Heart left ventricle (tissue), 16 donors: ENCODE measurements at regions not wholly inside any gene's neighbourhood (a gene's known extent, or its start where the extent isn't known, plus 50 kb on each side); places are given as distances from the start of the nearest gene placed in this dataset.

ENCODE experiments used
- ATAC-seq, 4 donors: fragments of 200-7000 bp; cut with Tn5 transposase; one replicate each; pipeline ENCODE4 v1.9.1; 2020 to 2022; ENCODE audit warnings: moderate library complexity in 4 of 4, mild to moderate bottlenecking in 3 of 4, moderate number of reproducible peaks in 1 of 4
- DNase-seq, 5 donors: peaks; one replicate each; pipeline ENCODE4 v3.0.0-alpha.2; 2020
- H3K27ac ChIP-seq, 12 donors: fragments of 200-600 bp; sonication (generic) in 4 of 12; one replicate each; pipeline versions ENCODE4 v1.5.0 to v1.8.0; 2016 to 2022; ENCODE audit warnings: mild to moderate bottlenecking in 2 of 12
- H3K27me3 ChIP-seq, 9 donors: fragments of 200-600 bp; sonication (generic) in 2 of 9; one replicate each; pipeline versions ENCODE4 v1.5.1 to v1.8.0; 2016 to 2022; ENCODE audit warnings: mild to moderate bottlenecking in 3 of 9
- H3K36me3 ChIP-seq, 9 donors: fragments of 200-600 bp; sonication (generic) in 2 of 9; one replicate each; pipeline versions ENCODE4 v1.5.0 to v1.8.0; 2018 to 2022; ENCODE audit warnings: mild to moderate bottlenecking in 2 of 9
- H3K4me1 ChIP-seq, 12 donors: fragments of 200-600 bp; sonication (generic) in 4 of 12; one replicate each; pipeline versions ENCODE4 v1.5.0 to v1.8.0; 2016 to 2022; ENCODE audit warnings: mild to moderate bottlenecking in 3 of 12
- H3K4me3 ChIP-seq, 12 donors: fragments of 200-600 bp; sonication (generic) in 4 of 12; one replicate each; pipeline versions ENCODE4 v1.5.0 to v1.8.0; 2017 to 2022; ENCODE audit warnings: mild to moderate bottlenecking in 9 of 12, moderate library complexity in 4 of 12
- H3K9me3 ChIP-seq, 12 donors: fragments of 200-600 bp; sonication (generic) in 4 of 12; one replicate each; pipeline versions ENCODE4 v1.5.0 to v1.8.0; 2016 to 2022; ENCODE audit warnings: mild to moderate bottlenecking in 1 of 12
- POLR2A ChIP-seq, 2 donors: fragments of 450-650 bp; IDR thresholded peaks; one replicate each; pipeline ENCODE4 v1.6.1; 2017; ENCODE audit warnings: antibody characterized with exemption in 2 of 2, mild to moderate bottlenecking in 2 of 2, moderate library complexity in 2 of 2
- WGBS, 4 donors: extraction: QIAGEN DNeasy Blood & Tissue Kit in 2 of 4; methylation state at CpG; one replicate each; pipeline versions ENCODE4 v1.1.5 to v1.1.7; 2013 to 2018; 5-methylcytosine and 5-hydroxymethylcytosine counted together
- intact Hi-C, 10 donors: fragments of 100-400 bp; cut with DNase I; formaldehyde crosslinking; loops; one replicate each; pipeline versions ENCODE4 v1.11.1 to v1.14.2; 2022
- TF ChIP-seq, protein P1 (sequence below), 12 donors: fragments of 200-600 bp; sonication (generic) in 4 of 12; IDR thresholded peaks; one replicate each; pipeline versions ENCODE4 v1.5.0 to v1.8.0; 2018 to 2022; ENCODE audit warnings: antibody characterized with exemption in 12 of 12, mild to moderate bottlenecking in 5 of 12
- donor health status: ischemic (EF 13 %, LVEDD 7.1; RV severe dilation, severe dysfunction).
- donor health status: healthy with polysubstance abuse.
- donor health status: DM: no; HTN: yes; CAD: no.
- donor health status: DM: no; HTN: no; CAD: no.
- donor health status: ischemic (EF 25% LVEDD 6.9; RV normal size, moderate dysfunction).
- donor health status: ischemic (EF 25% LVEDD 5.7; RV mildly dilated, moderate dysfunction).
- donor health status: healthy.
- donor health status: DM: yes; HTN: yes; CAD: no.
- donor health status: ischemic (EF 35%, LVEDD 5.7; RV mildly dilated, moderate dysfunction).
- donor health status: nonischemic (EF 11% LVEDD 7.7; RV severe dilation, severe dysfunction).
- donor health status: DM: yes; HTN: yes; CAD: no.
- donor health status: PGD.
- donor health status: ischemic (EF 29% LVEDD 5.4; RV normal size, mild dysfunction).
- donor health status: nonischemic (EF 23%, LVEDD 6.1; RV moderate dilation, normal function).

DNA sequence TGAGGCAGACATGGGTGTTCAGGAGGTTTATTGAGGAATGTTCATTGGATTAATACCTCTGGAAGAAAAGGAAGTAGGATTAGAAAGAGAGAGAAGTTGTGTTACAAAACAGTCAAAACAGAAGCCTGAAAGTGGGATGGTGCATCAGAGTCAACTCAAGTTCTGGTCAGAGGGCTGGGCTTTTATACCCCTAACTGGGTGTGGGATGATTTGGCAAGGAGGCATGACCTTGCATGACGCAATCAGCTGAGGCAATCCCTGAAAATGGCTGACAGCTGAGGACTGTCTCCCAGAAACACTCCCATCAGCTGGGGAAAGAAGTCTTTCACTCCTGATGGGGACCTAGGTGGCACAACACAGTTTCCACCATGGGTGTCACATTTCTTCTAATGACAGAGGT, 818.2 kb downstream of the SATB2 start:
- 25 to 67% (median 62%) methylated on average over 1 of the region's 1 CpG for WGBS, 4 donors
- DNase-seq, result no peak

DNA sequence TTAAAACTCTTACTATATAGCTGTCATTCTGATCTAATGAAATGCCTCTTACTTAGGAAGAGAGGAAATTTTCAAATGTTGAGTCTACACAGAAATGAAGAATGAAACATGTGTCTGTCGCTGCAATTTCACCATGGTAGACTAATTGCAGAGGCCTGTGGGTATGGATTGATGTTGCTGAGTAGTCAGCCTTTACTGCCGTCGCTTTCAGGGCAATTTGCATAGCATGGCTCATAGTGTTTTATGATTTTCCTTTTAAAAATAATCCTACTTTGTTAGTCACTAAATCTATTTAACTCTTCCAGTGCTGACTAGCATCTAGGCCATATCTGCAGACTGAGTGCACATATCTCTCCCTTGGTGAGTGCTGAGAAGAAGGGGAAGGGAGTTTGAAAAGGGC, 819.2 kb downstream of the SATB2 start:
- Histone ChIP-seq H3K27ac (no peak overlapping the region), H3K9me3 (no peaks in the 10 kb centered on the region), H3K36me3 (no peaks in the 10 kb centered on the region), H3K4me3 (no peak overlapping the region), H3K27me3 (no peaks in the 10 kb centered on the region), H3K4me1 (no peaks in the 10 kb centered on the region)
- TF ChIP-seq, protein P1, sequence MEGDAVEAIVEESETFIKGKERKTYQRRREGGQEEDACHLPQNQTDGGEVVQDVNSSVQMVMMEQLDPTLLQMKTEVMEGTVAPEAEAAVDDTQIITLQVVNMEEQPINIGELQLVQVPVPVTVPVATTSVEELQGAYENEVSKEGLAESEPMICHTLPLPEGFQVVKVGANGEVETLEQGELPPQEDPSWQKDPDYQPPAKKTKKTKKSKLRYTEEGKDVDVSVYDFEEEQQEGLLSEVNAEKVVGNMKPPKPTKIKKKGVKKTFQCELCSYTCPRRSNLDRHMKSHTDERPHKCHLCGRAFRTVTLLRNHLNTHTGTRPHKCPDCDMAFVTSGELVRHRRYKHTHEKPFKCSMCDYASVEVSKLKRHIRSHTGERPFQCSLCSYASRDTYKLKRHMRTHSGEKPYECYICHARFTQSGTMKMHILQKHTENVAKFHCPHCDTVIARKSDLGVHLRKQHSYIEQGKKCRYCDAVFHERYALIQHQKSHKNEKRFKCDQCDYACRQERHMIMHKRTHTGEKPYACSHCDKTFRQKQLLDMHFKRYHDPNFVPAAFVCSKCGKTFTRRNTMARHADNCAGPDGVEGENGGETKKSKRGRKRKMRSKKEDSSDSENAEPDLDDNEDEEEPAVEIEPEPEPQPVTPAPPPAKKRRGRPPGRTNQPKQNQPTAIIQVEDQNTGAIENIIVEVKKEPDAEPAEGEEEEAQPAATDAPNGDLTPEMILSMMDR (IDR thresholded peaks at IDR 0.05), result no peak
- TF ChIP-seq POLR2A (IDR thresholded peaks at IDR 0.05), result no peak
- intact Hi-C loops, result no loop called here
- ATAC-seq (no peak), DNase-seq (no peak)
- 62 to 75% (median 68%) methylated on average over 3 of the region's 3 CpGs for WGBS, 4 donors

More for the DNA sequence above, 818.2 kb downstream of the SATB2 start:
- Histone ChIP-seq H3K4me3 (no peak overlapping the region), H3K4me1 (no peaks in the 10 kb centered on the region), H3K27me3 (no peaks in the 10 kb centered on the region), H3K9me3 (no peaks in the 10 kb centered on the region), H3K36me3 (no peaks in the 10 kb centered on the region), H3K27ac (no peak overlapping the region)
- no peak for ATAC-seq
- intact Hi-C loops, result no loop called here
- TF ChIP-seq, protein P1 (IDR thresholded peaks at IDR 0.05), result no peak
- TF ChIP-seq POLR2A (IDR thresholded peaks at IDR 0.05), result no peak

DNA sequence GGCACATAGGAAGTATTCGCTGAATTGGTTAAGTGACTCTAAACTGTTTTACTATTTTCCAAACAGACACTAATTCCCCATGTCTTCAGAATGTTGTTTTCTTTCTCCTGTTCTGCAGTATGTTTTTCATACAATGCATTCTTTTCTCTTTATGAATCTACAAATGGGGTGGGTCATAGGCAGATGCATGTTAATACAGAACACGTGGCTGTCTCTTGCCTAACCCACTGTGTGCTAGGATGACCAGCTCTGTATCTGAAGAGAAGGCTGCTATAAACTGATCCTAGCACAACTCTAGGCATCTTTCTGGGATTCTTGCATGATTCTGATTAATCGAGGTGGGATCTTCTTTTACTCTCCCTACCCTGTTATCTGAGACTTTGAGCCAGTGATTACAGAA, 826.0 kb downstream of the PLCL1 start:
- TF ChIP-seq POLR2A (IDR thresholded peaks at IDR 0.05), result no peak
- TF ChIP-seq, protein P1 (IDR thresholded peaks at IDR 0.05), result no peak
- no peaks in the 10 kb centered on the region for H3K4me1 ChIP-seq
- intact Hi-C loops, result no loop called here
- no peak for DNase-seq
- no peak overlapping the region for H3K4me3 ChIP-seq
- no peaks in the 10 kb centered on the region for H3K9me3 ChIP-seq
- H3K36me3 ChIP-seq, result no peaks in the 10 kb centered on the region
- H3K27me3 ChIP-seq, result no peaks in the 10 kb centered on the region
- H3K27ac ChIP-seq, result no peak overlapping the region
- WGBS, 4 donors, result 66 to 78% (median 74%) methylated on average over 3 of the region's 3 CpGs
- ATAC-seq, result no peak

DNA sequence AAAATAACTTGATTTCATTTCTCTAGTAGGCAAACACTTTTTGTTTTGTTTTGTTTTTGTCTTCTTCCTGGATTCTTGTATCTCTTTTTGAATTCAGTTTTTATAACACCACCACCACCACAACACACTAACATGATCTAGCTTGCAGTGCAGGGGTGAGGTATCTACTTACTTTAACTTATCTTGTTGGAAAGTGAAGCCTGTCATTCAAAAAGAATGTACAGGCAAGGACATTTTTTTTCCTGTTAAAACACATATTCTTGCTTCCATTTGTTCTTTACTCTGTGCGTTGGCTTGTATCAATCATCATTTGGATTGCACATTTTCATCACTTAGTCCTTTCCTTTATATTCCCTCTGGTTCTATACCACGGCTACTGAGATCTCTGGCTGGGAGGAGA, 824.2 kb downstream of the PLCL1 start:
- Histone ChIP-seq H3K9me3 (no peaks in the 10 kb centered on the region), H3K4me1 (no peaks in the 10 kb centered on the region), H3K27me3 (no peaks in the 10 kb centered on the region), H3K27ac (no peak overlapping the region), H3K36me3 (no peaks in the 10 kb centered on the region), H3K4me3 (no peak overlapping the region)
- WGBS, 4 donors, result 56 to 64% (median 60%) methylated on average over 2 of the region's 2 CpGs
- ATAC-seq, result no peak
- intact Hi-C loops, result no loop called here
- DNase-seq, result no peak
- no peak for TF ChIP-seq POLR2A (IDR thresholded peaks at IDR 0.05)
- TF ChIP-seq, protein P1 (IDR thresholded peaks at IDR 0.05), result no peak
